GM19240 (cell line): ENCODE measurements at regions not wholly inside any gene's neighbourhood (a gene's known extent, or its start where the extent isn't known, plus 50 kb on each side); places are given as distances from the start of the nearest gene placed in this dataset.

Experiments
- DNase-seq: peaks from one replicate; pipeline ENCODE4 v3.0.0; 2011; ENCODE audit warnings: low spot score; ENCODE audit not compliant: insufficient read length

GRCh38 chr16:73231944-73232554, 184.1 kb upstream of the ZFHX3 start:
- DNase-seq: no peak

DNA sequence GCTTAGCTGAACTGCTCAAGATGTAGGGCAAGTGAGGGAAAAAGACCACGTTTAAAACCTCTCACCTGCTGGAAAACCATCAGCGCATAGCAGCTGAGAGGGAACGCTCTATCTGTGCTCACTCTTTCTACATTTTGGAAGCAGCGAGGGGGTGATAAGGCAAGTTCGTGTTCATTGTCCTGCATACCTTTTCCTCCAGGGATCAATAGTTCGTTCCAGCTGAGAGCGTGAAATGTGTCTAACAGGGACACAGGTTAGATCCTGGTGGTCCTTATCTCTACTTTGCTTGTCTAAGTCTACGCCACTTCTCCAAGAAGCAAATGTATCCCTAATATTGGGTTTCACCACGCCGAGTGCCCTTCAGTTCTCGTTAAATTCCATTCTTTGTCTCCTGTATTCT, 183.5 kb upstream of the ZFHX3 start:
- DNase-seq: no peak

DNA sequence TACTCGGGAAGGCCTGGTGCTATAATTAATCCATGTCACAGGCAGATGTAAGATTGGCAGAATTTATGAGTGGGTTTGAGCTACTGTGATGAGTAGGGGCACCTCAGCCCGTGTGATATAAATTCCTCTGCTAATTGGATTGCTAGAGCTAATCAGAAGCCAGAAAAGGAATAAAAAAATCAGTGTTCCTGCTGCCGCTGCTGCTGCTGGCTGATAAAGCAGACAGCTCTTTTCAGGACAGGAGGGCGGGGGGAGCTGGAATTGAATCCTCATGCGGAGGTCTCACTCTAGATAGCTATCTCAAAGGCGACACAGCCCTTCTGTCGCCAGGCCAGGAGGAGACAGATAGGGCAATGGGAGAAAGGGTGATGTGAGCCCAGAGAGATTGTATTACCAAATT, 182.7 kb upstream of the ZFHX3 start:
- DNase-seq: no peak

DNA sequence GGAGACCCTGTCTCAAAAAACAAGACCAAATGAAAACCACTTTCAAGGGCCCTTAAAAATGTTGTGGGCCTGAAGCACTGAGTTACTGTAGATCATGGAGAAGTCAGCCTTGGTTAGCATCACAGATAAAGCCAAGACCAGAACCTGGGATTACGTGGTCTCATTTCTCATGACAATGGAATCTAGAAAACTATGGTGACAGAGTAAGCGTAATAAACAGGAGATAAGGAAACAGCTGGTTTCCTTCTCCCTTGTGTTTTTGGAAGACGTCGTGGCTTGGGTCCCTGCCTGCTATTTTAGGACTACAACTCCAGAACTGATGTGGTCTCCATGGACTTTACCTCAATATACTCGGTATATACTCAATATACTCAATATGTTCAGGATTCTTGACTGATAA, 180.7 kb upstream of the ZFHX3 start:
- DNase-seq: no peak

DNA sequence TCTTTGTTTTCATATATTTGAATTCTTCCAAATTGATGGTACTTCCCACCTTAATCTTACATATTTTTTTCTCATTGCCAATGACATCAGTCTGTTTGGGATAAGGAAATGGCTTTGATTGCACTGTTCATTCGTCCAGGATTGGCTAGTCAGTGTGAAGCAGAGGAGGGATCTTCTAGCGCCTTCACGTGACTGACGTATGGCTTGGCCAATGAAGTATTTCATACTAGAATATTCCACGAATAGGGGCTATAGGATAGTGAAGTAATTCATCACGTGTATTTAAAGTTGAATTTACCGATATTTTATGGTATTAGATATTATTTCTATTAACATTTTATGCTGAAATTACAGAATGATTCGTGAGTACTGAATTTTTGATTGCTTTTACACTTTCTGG, 178.7 kb upstream of the ZFHX3 start:
- no peak for DNase-seq

- DNase-seq: no peak
Observed at GRCh38 chr16:73225983-73226382, 178.1 kb upstream of the ZFHX3 start.

DNA sequence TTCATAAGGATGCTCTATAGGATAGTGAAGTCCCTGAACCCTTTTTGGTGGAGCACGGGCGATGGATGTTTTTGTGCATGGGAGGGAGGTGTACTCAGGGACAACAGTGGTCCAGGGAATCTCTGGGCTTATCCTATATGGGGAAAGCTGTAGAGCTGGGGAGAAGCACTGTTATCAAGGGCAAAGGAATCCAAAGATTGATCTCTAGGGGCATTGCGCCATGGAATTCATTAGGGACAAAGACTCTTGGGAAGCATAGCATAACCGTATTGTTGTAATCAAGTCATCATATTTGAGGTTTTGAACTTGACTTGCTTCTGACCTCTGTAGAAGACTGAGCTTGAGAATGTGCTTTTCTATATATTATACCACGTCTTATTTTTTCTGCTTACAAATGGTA, 172.9 kb upstream of the ZFHX3 start:
- DNase-seq: no peak

- DNase-seq: no peak
Observed at GRCh38 chr16:73219176-73219575, 171.2 kb upstream of the ZFHX3 start.

DNA sequence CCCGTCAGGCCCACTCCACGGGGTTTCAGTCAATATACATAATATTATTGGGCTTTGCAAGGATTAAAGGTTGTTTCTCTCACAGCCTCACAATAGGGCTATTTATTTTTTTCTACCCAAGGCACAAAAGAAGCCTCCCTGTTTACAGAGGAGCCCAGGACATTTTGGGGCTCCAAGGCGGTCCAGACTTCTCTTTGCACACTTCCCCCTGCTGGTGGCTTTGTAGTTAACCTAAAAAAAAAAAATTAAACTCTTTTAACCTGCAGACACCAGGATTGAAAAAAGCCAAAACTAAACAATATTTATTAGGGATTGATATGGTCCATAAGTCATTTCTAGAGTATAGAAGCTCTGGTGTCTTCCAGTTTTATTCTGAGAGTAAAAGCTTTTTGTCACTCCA, 169.7 kb upstream of the ZFHX3 start:
- no peak for DNase-seq

DNA sequence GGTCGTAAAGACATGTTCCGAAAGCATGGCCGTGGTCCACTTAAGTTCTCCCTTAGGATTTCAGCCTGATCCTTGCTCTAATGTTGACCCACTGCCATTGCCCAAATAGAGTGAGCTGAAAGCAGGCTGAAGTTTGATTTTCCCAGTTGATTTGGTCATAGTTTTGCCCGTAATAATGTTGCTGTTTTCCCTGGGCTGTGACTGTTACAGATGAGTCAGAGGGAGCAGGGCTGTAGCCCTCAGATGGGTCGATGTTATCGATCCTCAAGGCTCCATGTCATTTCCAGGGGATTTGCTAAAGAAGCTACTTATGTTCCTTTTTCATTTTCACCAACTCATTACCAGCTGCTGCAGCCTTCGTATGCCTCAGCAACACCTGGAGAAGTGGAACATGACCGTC, 169.0 kb upstream of the ZFHX3 start:
- DNase-seq: no peak

DNA sequence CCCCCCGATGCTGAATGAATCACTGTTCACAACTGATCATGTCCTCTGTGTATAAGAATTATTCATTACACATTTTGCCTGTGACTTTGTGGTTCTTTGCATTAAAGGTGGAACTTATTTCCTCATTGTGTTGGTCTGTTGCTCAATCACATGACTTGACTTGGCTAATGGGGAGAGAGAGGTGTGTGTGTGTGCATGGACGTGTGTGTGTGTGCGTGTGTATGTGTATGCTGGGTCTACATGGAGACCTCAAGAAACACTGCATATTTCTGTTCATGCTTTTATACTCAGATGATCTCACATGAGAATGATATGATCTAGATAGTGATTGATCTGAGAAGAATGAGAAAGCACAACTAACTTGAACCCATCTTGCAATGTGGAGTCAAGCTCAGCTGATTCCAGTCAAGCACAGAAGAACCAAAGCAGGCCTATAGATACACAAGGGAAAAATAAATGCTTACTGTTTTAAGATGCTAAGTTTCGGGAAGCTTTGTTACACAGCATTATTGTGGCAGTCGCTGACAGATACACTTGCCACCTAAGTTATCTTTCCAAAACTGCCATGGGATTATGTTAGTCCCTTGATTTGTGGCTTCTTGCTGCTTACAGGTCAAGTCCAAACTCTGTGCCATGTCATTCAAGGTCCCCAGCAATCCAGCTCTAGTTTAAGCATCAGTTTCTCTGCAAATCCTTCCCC, 167.9 kb upstream of the ZFHX3 start:
- no peak for DNase-seq

- DNase-seq: no peak
Observed at GRCh38 chr16:73214825-73215677, 167.1 kb upstream of the ZFHX3 start.

- DNase-seq: no peak
Observed at GRCh38 chr16:73213732-73214455, 166.0 kb upstream of the ZFHX3 start.

- DNase-seq: no peak
Observed at GRCh38 chr16:73212431-73212830, 164.5 kb upstream of the ZFHX3 start.

GRCh38 chr16:73210686-73211085, 162.8 kb upstream of the ZFHX3 start:
- DNase-seq: no peak

GRCh38 chr16:73210084-73210483, 162.2 kb upstream of the ZFHX3 start:
- DNase-seq: no peak

DNA sequence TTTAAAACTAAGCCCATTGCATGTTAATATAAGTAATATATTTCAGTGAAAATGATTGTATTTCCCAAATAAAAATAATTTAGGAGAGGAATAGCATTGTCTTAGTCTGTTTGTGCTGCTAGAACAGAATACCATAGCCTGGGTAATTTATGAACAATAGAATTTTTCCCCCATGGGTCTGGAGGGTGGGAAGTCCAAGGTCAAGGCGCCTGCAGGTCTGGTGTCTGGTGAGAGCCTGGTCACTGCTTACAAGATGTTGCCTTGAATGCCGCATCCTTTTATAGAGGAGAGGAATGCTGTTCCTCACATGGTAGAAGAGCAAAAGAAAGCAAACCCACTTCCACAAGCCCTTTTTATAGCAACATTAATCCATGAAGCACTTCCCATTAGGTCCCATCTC, 161.3 kb upstream of the ZFHX3 start:
- DNase-seq: no peak

- no peak for DNase-seq
Observed at GRCh38 chr16:73206151-73206707, 158.3 kb upstream of the ZFHX3 start.

DNA sequence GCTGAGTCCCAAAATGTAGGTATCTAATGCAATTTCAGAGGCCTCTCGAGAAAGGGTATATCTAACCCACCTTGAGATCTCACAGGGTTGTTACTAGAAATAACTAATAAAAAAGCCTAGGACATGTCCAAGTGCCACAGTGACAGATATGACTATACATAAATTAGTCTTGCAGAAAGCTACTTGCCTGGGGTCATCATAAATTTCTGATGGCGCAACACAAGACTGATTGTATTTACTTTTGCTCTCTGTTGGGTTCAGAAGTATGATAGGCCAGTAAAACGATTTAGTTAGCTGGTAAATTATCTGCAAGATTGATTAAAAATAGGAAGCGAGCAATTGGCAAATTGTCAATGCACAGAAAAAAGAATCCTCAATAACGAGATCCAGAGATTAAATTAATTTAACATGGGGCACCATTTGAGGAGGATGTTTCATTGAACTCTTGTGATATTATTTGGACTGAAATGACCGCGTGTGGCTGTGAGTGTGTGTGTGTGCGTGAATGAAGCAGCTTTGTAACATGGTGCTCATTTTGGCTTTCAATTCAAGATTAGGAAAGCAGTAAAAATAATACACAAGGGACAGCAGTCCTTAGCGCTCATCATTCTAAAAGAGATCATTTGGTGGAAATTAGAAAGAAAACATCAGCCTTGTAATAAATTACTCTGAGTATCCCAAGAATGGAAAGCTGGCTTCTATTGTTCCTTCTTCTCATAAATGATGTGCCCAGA, 157.4 kb upstream of the ZFHX3 start:
- DNase-seq: no peak

DNA sequence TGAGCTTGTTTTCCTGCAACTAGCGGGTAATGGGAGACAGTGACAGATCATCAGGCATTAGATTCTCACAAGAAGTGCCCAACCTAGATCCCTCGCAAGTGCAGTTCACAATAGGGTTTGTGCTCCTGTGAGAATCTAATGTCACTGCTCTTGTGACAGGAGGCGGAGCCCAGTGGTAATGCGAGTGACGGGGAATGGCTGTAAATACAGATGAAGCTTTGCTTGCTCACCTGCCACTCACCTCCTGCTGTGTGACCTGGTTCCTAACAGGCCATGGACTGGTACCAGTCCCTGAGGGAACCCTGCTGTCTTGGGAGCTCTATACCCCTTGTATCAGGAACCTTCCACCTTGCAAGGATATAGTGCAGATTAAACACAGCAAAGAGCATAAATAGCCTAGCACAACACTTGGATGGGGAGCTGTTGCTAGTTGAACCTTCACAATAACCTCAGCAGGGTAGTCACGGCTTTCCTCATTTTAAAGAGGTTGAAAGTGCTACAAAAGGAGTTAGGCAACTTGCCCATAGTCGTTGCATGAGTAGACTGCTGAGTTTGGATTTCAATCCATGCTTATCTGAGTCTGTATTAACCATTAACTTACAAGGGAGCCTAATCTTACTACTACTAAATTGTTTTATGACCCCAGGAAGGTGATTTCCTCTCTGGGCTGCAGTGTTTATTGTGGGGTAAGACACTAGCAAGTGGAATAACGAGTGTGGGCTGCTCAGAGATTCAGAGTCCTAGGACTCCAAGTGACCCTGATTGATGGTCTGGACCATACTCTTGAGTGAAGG, 156.6 kb upstream of the ZFHX3 start:
- no peak for DNase-seq
